GM18507 (cell line): ENCODE measurements at regions not wholly inside any gene's neighbourhood (a gene's known extent, or its start where the extent isn't known, plus 50 kb on each side); places are given as distances from the start of the nearest gene placed in this dataset.
"Not testable (repeated sequence)": the region's sequence is repeated elsewhere in the genome, so short reads cannot be mapped to it uniquely, and the experiment has no call there.

Experiments used
- DNase-seq: peaks from one replicate; pipeline ENCODE4 v3.0.0; 2011; ENCODE audit warnings: low read depth; ENCODE audit not compliant: insufficient read length; ENCODE audit errors: extremely low spot score
- FAIRE-seq: peaks from 2 replicates; lab custom pipeline; 2011; peaks lifted over from hg19 to GRCh38; lab: Jason Lieb, UNC

DNA sequence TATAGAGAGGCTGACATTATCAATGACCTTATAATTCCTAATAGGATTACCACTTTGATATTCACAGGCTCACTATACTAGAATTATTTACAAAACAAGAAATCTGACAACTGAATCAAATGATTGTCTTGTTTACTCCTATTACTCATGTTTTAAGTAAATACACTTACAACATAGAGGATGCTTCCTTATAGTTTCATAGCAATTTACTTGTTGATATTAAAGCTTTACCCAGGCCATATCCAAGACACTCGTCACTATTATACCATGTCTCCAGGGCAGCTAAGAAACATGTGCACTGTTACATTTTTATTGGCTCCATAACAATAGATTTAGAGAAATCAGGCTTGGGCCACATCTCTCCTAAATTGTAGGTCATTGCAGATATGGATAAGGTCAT lies 276.9 kb downstream of the HGF start:
- FAIRE-seq = no peak
- DNase-seq = no peak

DNA sequence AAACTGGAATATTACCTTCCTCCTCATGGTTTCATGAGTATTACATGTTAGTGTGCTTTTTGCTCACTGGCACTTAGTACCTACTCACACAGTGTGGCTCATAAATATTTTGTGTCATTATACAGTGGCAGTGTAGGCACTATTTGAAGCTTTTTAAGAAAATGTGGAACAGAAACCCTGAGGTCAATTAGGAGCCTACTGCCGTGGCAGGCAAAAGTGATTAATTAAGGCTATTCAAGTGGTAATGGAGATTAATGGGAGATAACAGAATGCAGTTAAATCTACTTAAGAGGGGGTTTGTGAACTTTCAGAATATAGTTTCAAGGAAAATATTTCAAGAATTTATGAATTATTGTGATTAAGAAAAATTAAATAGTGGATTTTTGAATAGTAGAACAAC lies 277.6 kb downstream of the HGF start:
- FAIRE-seq (no peak), DNase-seq (no peak)

DNA sequence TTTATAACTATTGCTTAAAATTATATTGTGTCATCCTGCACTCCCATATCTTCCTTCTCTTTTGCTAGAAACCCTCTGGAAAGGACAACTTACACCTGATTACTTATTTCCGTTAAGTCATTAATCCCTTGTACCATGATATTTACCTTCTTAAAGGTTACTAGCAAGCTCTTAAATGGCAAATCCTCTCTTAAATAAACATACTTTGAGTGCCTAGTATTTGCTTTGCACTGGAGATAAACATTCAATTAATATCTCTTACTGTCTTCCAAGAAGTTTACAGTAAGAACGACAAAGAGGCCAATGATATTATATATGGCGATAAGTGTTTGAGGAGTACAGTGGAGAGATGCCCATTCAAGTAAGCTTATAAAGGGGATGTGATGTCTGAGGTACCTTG lies 278.3 kb downstream of the HGF start:
- no peak for FAIRE-seq
- no peak for DNase-seq

DNA sequence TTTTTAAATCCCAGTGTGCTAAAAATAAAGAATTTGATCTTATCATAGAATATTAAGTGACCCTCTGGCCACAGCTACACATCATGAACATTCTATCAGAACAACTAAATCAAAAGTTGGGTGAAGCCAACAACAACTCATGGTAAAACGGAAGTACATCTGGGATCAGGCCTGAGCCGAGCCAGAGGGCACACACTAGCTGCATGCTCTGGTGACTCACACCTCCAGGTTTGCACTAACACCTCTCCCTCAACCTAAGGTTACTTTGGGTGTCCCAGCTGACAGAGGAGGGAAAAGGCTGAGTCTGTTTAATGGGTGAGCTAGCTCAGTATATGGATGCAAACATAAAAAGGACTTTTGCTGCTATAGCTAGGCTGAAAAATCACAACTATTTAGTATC lies 281.6 kb downstream of the HGF start:
- no peak for DNase-seq
- FAIRE-seq = no peak

DNA sequence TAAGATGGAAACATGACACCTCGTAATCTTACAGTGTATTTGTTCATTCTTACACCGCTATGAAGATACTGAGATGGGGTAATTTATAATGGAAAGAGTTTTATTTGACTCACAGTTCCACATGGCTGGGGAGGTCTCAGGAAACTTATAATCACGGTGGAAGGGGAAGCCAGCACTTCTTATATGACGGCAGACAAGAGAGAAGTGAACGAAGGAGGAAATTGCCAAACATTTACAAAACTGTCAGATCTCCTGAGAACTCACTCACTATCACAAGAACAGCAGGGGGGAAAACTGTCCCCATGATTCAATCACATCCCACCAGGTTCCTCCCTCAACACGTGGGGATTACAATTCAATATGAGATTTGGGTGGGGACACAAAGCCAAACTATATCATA lies 282.3 kb downstream of the HGF start:
- FAIRE-seq (no peak), DNase-seq (no peak)

DNA sequence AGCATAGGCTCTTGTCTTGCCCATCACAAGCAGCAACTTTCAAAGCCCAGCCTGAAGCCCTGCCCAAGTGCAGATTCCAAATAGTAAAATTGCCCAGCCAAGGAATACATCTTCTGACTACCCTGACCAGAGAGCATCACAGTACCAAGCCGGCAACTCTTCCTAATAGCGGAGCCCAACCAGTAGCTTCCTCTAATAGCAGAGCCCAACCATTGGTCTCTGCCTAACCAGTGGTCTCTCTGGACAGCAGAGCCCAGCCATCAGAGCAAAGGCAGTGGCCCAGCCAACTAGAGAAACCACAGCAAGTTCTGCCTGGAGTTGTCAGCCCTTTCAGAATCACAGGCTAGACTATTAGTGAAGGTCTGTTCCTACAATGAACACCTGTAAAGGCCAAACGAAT lies 285.6 kb downstream of the HGF start:
- FAIRE-seq (no peak), DNase-seq (no peak)

DNA sequence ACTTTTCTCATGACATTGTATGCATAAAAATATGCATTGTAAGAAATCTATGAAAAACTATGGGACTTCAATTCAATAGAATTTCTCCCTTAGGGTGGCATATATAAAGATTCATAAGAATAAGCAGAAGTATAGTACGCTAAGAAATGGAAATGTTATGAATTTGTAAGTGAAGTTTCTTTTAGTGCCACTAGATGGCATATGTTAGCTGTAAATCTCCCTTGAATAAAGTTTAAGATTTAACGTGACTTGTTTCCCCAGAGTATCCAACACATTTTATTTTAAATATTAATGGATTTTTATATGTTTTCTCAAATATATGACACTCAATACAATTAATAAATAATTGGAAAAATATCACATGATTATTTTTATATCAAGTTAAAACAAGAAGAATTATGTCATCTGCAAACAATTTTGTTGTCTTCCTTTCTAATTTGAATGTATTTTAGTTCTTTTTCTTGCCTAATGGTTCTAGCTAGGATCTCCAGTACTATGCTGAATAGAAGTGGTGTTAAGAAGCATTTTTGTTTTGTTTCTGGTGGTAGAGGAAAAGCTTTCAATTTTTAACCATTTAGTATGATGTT lies 287.2 kb downstream of the HGF start:
- no peak for DNase-seq

DNA sequence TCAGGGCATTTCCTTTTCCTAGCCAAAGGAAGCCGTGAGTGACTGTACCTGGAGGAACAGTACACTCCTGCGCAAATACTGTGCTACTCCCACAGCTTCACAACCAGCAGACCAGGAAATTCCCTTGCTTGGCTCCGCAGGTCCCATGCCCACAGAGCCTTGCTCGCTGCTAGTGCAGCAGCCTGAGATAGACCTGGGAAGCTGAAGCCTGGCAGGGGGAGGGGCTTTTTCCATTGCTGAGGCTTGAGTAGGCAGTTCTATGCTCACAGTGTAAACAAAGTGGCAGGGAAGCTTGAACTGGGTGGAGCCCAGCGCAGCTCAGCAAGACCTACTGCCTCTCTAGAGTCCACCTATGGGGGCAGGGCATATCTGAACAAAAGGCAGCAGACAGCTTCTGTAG lies 291.2 kb downstream of the HGF start:
- DNase-seq (no peak), FAIRE-seq (no peak)

More for the DNA sequence above, 287.2 kb downstream of the HGF start:
- no peak for FAIRE-seq

DNA sequence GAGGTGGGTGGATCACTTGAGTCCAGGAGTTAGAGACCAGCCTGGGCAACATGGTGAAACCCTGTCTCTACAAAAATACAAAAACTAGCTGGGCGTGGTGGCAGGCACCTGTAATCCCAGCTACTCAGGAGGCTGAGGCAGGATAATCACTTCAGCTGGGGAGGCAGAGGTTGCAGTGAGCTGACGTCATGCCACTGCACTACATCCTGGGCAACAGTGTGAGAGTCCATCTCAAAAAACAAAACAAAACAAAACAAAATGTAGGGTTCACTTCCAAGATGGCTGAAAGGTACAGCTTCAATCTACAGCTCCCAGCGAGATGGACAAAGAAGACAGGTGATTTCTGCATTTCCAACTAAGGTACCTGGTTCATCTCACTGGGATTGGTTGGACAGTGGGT lies 291.6 kb downstream of the HGF start:
- not testable (repeated sequence) for DNase-seq

DNA sequence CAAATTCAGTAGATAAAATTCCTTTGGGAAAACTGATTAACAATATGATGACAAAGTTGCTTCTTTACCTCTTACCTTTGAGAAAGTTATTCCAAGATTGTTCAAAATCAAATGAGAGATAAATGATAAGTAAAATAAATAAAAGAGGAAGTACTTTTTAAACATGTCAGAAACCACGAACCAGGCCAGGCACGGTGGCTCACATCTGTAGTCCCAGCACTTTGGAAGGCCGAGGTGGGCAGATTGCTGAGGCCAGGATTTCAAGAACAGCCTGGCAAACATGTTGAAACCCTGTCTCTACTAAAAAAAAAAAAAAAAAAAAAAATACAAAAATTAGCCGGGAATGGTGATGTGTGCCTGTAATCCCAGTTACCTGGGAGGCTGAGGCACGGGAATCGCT lies 296.6 kb downstream of the HGF start:
- FAIRE-seq = no peak

More for the DNA sequence above, 291.6 kb downstream of the HGF start:
- FAIRE-seq = not testable (repeated sequence)

DNA sequence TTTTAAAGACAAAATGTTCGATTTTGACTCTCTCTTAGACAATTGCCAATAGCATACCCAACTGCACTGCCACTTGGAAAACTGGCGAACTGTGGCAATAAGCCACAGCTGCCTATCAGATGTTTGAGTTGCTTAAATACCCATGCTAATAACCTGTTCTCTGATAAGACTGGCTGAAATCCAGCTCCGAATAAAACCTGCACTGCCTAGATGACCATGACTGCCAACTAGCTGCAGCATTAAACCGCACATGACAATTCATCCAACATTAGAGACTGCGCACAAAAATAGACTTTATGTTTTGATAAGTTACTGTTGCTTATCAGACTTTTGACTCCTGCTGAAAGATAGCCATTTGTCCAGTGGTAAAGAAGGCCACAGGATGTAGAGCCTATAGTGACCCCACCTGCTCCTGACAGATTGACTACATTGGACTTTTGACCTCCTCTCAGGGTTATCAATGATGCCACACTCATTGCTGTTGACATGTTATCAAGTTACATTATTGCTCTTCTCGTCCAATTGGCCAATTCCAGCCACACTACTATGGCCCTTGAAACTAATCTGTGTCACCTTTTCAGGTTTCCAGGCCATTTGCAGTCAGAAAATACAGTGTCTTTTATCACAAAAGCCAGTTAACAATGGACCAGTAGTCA lies 299.0 kb downstream of the HGF start:
- FAIRE-seq (no peak), DNase-seq (no peak)

More for the DNA sequence above, 296.6 kb downstream of the HGF start:
- DNase-seq = no peak

DNA sequence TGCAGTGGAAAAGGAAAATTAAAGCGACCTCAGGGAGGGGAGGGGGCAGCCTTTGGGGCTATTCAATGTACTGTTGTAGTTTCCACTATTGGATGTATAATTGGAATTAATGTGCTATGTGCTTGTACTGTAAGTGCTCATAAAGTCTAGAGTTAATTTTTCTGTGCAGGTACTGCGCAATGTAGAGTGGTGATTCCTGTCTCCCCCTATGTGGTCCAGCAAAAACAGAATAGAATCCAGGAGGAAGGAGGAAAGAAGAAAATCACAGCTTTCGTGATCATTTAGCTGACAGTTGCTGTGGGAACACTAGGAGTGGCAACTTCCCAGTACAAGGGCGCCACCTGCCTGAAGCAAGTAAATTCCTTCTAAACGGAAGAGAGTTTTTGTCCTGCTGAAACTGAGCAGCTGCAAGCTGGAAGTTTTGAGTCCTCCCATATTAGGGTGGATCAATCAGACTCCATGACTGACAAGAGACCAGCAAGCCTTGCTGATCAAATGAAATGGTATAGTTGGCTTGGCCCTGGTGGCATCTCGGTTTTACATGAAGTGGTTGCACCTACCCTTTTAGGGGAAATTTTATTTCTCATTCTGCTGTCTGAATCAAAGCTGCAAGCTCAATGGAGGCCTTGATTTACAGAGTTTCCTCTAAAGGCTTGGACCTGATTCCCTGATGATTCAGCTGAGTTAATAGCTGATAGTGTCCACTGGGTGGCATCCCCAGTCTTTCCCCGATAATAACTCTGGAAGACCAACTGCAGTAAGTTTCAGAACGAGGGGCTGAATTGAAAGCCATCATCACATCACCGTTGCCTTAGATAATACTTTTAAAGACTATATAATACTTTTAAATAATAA lies 299.8 kb downstream of the HGF start:
- no peak for DNase-seq
- FAIRE-seq = no peak

DNA sequence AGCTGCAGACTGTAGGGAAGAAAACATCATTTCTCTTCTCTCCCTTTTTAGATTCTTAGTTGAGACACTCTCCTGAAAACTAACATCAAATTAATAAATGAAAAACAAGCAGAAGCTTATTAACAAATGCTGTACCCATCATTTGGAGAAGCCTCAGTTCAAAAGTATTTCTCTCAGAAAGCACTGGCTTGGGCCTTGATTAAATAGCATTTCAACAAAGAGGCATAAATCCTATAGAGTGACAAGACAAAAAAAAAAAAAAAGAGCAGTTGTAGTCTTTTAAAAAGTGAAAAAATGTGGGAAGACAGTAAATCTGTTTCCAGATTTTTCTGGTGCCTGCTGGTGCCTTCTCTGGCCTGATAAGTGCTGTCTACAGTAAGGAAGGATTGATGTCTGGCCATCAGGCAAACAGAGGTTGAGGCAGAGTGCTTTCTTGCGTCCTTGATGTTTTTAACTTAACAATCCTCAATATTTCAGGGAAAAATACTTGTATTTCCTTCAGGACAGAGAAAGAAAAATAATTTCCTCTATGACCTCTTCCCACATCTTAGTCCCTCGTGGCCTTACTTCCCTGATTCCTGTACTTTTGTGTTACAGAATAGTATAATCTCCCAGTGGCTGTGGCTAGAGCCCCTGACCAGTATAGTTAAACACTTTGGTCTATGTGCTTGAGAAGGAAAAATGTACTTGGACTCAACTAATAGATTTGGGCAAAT lies 300.5 kb downstream of the HGF start:
- DNase-seq (no peak), FAIRE-seq (no peak)

DNA sequence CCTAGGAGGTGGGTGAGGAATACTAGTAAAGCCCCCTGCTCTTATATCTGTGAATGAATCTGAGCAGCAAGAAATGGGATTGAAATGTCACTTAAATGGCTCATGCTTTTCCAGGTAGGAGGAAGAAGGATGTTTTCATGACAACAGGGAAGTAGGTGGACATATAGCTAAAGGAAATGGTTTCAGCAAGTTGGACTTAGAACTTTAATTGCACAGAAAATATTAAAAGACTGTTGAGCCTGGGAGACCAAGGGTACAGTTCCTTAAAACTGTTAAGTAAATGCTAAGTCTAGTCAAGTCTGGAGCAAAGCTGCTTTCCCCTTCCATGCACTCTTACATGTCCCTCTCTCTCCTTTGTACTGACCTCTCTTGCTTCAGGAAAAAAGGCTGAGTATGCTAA lies 301.3 kb downstream of the HGF start:
- no peak for FAIRE-seq
- DNase-seq = no peak

DNA sequence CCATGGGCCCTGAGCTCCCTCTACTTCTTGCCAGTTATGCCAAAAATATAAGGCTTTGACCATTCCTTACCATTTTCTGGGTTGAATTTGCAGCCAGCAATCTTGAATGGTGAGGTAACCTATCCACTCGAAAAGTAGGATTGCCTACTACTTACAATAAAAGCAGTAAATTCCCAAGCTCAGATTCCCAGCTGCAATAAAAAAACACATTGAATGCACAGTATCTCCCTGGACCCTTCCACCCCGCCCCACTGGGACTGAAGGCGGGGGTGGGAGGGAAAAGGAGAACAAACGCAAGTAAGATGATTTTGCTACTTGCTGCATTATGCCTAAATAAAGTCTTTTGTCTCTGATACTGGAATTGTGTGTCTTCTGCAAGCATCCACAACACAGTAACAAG lies 301.9 kb downstream of the HGF start:
- FAIRE-seq = no peak
- DNase-seq = no peak

DNA sequence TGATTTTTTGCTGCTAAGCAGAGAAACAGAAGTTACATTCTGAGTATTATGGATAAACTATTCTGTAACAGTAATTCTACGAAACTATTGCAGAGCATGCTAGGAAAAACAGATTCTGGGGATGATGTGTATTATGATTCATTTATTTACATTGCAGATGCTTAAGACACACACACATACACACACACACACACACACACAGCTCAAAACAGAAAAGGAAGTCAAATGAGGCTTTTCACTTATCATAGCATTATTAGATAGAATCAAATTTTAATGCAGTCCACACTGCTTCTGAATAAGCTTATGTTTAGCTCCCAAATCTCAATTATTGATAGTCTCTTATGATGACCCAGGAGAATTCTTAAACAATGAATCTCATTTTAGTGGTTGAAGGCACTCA lies 307.2 kb downstream of the HGF start:
- no peak for DNase-seq

DNA sequence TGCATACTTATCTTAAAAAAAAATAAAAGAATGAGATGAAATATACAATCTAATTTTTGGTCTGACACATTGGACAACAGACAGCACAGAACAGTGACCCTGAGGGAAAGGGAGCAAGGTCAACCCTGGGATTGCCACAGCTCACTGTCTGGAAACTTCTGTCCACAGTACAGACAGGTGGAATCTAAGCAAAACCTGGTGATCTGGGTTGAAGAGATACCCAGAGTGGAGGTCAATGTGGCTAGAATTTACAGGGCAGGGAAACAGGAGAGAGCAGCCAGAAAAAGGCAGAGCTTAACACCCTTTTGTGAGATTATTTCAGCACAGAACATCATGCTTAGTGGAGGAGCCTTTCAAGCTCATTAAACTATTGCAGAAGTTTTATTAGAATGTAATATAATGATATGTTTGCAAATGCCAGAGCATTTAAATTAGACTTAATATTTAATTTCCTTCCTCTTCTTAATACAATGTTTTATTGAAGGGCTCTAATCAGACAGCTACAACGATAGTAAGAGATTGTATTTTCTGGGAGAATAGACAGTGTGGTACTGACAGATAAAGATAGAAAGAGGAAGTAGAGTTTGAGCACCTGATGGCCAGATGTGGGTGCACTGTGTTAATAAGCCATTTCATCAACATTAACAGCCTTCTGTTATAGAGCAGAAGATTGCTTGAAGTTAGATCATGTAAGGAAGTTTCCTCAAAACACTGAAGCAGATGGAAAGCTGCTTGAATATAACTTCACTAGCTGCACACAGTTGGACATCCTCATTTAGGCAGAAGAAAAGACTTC lies 309.4 kb downstream of the HGF start:
- no peak for FAIRE-seq
- no peak for DNase-seq

More for the DNA sequence above, 307.2 kb downstream of the HGF start:
- FAIRE-seq = no peak

DNA sequence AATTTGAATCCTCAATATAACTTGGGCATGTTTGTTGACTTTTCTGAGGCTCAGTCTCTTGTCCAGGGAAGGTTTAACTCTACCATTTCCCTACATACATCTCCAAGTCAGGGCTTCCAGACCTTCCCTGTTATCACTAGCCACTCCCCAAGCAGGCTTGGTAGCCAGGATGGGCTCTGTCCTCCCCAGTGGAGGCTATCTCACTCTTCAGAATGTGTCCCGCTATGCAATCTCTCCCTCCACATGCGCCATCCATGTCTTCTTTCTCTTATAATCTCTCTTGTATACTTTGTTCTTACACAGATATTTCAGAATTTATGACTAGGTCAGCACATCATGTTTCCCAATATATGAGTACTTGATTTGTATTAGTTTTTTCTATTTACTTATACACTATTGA lies 310.4 kb downstream of the HGF start:
- DNase-seq (no peak), FAIRE-seq (no peak)

DNA sequence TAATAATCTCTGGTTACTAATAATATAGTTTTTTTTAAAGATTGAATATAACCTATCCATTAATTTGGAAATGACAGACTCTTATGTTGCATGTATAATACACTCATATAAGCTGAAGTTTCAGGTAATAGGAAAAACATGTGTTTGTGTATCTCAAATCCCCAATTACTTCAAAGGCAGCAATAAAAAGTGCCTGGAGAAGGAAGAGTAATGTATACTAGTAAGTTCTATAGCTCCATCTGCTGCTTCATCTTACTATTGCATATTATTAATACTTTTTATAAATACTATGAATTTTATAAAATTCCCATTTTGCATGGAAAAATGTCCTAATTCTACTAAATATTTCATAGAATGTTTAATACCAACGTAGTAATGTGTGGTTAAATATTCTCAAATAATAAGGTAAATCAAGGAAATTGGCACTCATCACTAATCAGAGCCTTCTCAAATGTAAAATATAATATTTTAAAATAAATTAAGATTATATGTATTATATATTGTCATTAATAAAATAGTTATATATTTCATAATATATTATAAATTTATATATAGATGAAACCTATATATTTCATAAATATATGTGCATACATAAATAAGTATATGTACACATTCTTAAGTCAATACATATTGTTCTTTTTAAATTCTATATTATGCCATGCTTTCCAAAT lies 311.9 kb downstream of the HGF start:
- FAIRE-seq = no peak
- DNase-seq = no peak
